OCI-LY3 (cell line): ENCODE measurements at regions not wholly inside any gene's neighbourhood (a gene's known extent, or its start where the extent isn't known, plus 50 kb on each side); places are given as distances from the start of the nearest gene placed in this dataset.
"Not testable (repeated sequence)": the region's sequence is repeated elsewhere in the genome, so short reads cannot be mapped to it uniquely, and the experiment has no call there.

ENCODE experiments used
- H2AFZ ChIP-seq: fragments of 200-600, 300-600 bp; shearing (Covaris generic); 2 replicates; pipeline ENCODE4 v1.6.0; 2014; ENCODE audit warnings: antibody characterized with exemption, low read depth, low read length
- H3K27ac ChIP-seq: fragments of 200-600, 300-600 bp; sonication (generic); 2 replicates; pipeline ENCODE4 v1.5.1; 2014; ENCODE audit warnings: mild to moderate bottlenecking, low read length, moderate library complexity, mixed read lengths
- H3K27me3 ChIP-seq: fragments of 200-600, 300-600 bp; sonication (generic); 2 replicates; pipeline ENCODE4 v1.6.1; 2014; ENCODE audit warnings: low read depth, low read length, mixed read lengths
- H3K36me3 ChIP-seq: fragments of 200-600, 300-600 bp; sonication (generic); replicated peaks from 2 replicates; pipeline ENCODE3; 2014; ENCODE audit warnings: low read depth, low read length, mixed read lengths
- H3K4me1 ChIP-seq: fragments of 300-600, 200-600 bp; sonication (generic); 2 replicates; pipeline ENCODE4 v1.6.1; 2014; ENCODE audit warnings: low read length, mixed read lengths
- H3K4me2 ChIP-seq: fragments of 200-600, 300-600 bp; sonication (generic); 2 replicates; pipeline ENCODE4 v1.6.1; 2014; ENCODE audit warnings: low read length, mixed read lengths
- H3K4me3 ChIP-seq: fragments of 300-600, 200-600 bp; sonication (generic); 2 replicates; pipeline ENCODE4 v1.5.1; 2014; ENCODE audit warnings: antibody characterized with exemption, mild to moderate bottlenecking, low read length, moderate library complexity
- H3K79me2 ChIP-seq: fragments of 300-600, 200-600 bp; shearing (Covaris generic); 2 replicates; pipeline ENCODE4 v1.6.1; 2014; ENCODE audit warnings: mild to moderate bottlenecking, low read length, mixed read lengths
- H3K9ac ChIP-seq: fragments of 300-600, 200-600 bp; shearing (Covaris generic); 2 replicates; pipeline ENCODE4 v1.6.0; 2014; ENCODE audit warnings: mild to moderate bottlenecking, low read length, moderate library complexity
- H3K9me3 ChIP-seq: fragments of 200-600, 300-600 bp; shearing (Covaris generic); 2 replicates; pipeline ENCODE4 v1.6.1; 2014; ENCODE audit warnings: low read length, mixed read lengths; ENCODE audit not compliant: insufficient read depth
- H4K20me1 ChIP-seq: fragments of 200-600, 300-600 bp; sonication (generic); 2 replicates; pipeline ENCODE4 v1.6.1; 2016; ENCODE audit warnings: low read length, mixed read lengths; ENCODE audit not compliant: insufficient read depth
- EZH2phosphoT487 ChIP-seq: fragments of 200-600 bp; shearing (Covaris generic); IDR thresholded peaks from 2 replicates; pipeline ENCODE4 v1.6.1; 2018; ENCODE audit warnings: antibody characterized with exemption, mixed run types, low read depth
- TF ChIP-seq, protein P1 (sequence below): fragments of 200-600, 300-600 bp; sonication (generic); IDR thresholded peaks from 2 replicates; pipeline ENCODE4 v1.5.1; 2014; ENCODE audit warnings: antibody characterized with exemption, low read length, low read depth

DNA sequence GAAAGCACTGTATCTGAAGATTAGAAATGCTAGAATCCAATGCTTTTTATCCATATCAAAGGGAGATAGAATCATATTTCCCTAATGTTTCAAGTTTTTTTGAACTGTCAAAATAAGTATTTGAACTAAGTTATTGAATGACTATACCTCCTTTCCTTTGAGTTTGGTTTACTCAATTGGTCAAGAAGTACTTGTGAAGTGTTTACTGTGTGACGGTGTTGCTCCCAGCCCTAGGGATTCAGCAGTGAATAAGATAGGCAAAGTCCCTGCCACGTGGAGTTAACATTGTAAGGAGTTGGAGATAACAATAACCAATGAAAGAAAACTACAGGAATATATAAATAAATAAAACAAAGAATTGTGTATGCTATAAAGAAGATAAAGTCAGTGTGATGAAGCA is 535.9 kb downstream of the FRK start:
- H3K4me1 ChIP-seq: no peaks in the 10 kb centered on the region
- no peaks in the 10 kb centered on the region for H3K36me3 ChIP-seq
- H3K4me2 ChIP-seq: no peak overlapping the region
- no peak for TF ChIP-seq EZH2phosphoT487
- TF ChIP-seq, protein P1, sequence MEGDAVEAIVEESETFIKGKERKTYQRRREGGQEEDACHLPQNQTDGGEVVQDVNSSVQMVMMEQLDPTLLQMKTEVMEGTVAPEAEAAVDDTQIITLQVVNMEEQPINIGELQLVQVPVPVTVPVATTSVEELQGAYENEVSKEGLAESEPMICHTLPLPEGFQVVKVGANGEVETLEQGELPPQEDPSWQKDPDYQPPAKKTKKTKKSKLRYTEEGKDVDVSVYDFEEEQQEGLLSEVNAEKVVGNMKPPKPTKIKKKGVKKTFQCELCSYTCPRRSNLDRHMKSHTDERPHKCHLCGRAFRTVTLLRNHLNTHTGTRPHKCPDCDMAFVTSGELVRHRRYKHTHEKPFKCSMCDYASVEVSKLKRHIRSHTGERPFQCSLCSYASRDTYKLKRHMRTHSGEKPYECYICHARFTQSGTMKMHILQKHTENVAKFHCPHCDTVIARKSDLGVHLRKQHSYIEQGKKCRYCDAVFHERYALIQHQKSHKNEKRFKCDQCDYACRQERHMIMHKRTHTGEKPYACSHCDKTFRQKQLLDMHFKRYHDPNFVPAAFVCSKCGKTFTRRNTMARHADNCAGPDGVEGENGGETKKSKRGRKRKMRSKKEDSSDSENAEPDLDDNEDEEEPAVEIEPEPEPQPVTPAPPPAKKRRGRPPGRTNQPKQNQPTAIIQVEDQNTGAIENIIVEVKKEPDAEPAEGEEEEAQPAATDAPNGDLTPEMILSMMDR: no peak
- H2AFZ ChIP-seq: no peak overlapping the region
- H3K9me3 ChIP-seq: no peaks in the 10 kb centered on the region
- H3K4me3 ChIP-seq: no peak overlapping the region
- no peaks in the 10 kb centered on the region for H3K79me2 ChIP-seq
- no peak overlapping the region for H3K9ac ChIP-seq
- H3K27ac ChIP-seq: no peak overlapping the region
- no peaks in the 10 kb centered on the region for H4K20me1 ChIP-seq
- no peaks in the 10 kb centered on the region for H3K27me3 ChIP-seq

DNA sequence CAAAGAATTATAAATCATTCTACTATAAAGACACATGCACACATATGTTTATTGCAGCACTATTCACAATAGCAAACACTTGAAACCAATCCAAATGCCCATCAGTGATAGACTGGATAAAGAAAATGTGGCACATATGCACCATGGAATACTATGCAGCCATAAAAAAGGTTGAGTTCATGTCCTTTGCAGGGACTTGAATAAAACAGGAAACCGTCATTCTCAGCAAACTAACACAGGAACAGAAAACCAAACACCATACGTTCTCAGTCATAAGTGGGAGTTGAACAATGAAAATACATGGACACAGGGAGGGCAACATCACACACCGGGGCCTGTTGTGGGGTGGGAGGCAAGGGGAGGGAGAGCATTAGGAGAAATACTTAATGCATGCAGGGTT is 538.9 kb downstream of the FRK start:
- H3K4me2 ChIP-seq, H3K27me3 ChIP-seq, H3K79me2 ChIP-seq, H3K9me3 ChIP-seq, H3K4me1 ChIP-seq, H3K36me3 ChIP-seq, H3K27ac ChIP-seq, H3K4me3 ChIP-seq, H4K20me1 ChIP-seq, H2AFZ ChIP-seq, H3K9ac ChIP-seq: not testable (repeated sequence)

DNA sequence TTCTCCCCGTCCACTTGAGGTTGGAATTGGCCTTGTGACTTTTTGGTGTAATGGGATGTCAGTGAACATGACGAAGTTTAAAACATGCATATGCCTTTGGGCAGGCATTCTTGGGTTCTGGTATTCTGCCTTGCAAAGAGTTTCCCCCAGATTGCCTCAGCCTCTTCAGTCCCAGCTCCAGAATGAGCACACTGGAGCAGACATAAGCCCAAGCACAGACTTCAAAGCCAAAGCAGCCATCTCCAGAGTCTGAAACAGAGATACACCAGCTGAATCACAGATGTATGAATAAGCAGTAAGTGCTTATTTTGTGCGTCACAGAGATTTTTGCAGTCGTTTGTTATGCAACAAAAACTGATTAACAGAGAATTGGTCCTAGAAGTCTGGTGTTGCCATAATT is 546.0 kb downstream of the FRK start:
- Histone ChIP-seq H3K27me3 (no peaks in the 10 kb centered on the region), H2AFZ (no peak overlapping the region), H3K9ac (no peak overlapping the region), H3K36me3 (no peaks in the 10 kb centered on the region), H4K20me1 (no peaks in the 10 kb centered on the region), H3K79me2 (no peaks in the 10 kb centered on the region), H3K4me3 (no peak overlapping the region), H3K4me1 (no peaks in the 10 kb centered on the region), H3K9me3 (no peaks in the 10 kb centered on the region), H3K27ac (no peak overlapping the region), H3K4me2 (no peak overlapping the region)
- TF ChIP-seq, protein P1: no peak
- TF ChIP-seq EZH2phosphoT487: no peak

DNA sequence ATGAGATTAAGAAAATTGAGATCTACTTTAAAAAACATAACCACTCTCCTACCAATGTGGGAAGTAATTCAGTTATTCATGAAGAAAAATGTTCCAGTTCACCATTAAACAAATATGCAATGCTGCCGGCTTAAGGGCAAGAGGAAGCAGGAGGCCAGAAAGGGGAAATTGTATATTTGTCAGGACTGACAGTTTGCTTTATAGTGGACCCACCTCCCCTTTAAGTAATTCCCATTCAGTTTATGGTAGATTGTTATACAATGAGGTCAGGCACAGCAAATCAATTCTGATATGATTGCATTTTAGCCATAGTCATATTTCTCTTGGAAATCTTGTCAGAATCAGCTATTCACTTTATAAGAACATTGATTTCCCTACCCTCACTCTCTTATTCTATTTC is 547.8 kb downstream of the FRK start:
- no peaks in the 10 kb centered on the region for H3K4me1 ChIP-seq
- H4K20me1 ChIP-seq: no peaks in the 10 kb centered on the region
- H3K9ac ChIP-seq: no peak overlapping the region
- no peaks in the 10 kb centered on the region for H3K27me3 ChIP-seq
- H3K27ac ChIP-seq: no peak overlapping the region
- H3K9me3 ChIP-seq: no peaks in the 10 kb centered on the region
- no peak overlapping the region for H3K4me3 ChIP-seq
- no peak overlapping the region for H2AFZ ChIP-seq
- H3K4me2 ChIP-seq: no peak overlapping the region
- TF ChIP-seq EZH2phosphoT487: no peak
- TF ChIP-seq, protein P1: no peak
- H3K79me2 ChIP-seq: no peaks in the 10 kb centered on the region
- no peaks in the 10 kb centered on the region for H3K36me3 ChIP-seq

DNA sequence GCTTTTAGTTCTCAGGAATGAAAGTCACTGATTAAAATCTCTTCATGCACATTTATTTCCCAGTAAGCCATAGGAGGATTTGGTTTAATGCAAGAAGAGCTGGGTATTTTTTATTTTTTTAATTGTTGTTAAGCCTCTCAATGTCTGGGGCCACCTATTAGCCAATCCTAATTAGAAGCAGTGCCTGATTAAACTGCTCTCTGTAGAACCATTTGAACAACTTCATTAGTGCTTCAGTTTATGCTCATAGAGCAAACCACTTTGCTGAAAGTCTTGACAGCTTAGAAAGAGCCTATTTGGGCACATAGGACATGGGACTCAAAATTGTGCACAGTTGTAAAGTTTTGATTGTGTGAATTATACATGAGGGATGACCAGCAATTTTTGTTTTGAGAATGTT is 548.9 kb downstream of the FRK start:
- Histone ChIP-seq H3K27ac (no peak overlapping the region), H4K20me1 (no peaks in the 10 kb centered on the region), H3K4me3 (no peak overlapping the region), H3K27me3 (no peaks in the 10 kb centered on the region), H3K4me1 (no peaks in the 10 kb centered on the region), H3K36me3 (no peaks in the 10 kb centered on the region), H3K9ac (no peak overlapping the region), H2AFZ (no peak overlapping the region), H3K9me3 (no peaks in the 10 kb centered on the region), H3K79me2 (no peaks in the 10 kb centered on the region), H3K4me2 (no peak overlapping the region)
- no peak for TF ChIP-seq EZH2phosphoT487
- TF ChIP-seq, protein P1: no peak

DNA sequence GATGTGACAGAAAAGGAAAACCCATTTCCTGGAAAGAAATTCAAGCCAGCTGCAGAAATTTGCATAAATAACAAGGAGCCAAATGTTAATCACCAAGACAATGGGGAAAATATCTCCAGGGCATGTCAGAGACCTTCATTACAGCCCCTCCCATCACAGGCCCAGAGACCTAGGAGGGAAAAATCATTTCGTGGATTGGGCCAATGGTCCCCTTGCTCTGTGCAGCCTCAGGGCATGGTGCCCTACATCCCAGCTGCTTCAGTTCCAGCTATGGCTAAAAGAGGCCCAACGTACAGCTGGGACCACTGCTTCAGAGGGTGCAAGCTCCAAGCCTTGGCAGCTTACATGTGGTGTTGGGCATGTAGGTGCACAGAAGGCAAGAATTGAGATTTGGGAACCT is 558.3 kb downstream of the FRK start:
- H3K9me3 ChIP-seq, H4K20me1 ChIP-seq, H3K27ac ChIP-seq, H2AFZ ChIP-seq, H3K79me2 ChIP-seq, H3K4me1 ChIP-seq, H3K9ac ChIP-seq, H3K36me3 ChIP-seq, H3K4me2 ChIP-seq, H3K4me3 ChIP-seq, H3K27me3 ChIP-seq: not testable (repeated sequence)
